ENCODE measurements at regions not wholly inside any gene's neighbourhood (a gene's known extent, or its start where the extent isn't known, plus 50 kb on each side); places are given as distances from the start of the nearest gene placed in this dataset.

GRCh38 chr3:135788146-135788545 lies 177.4 kb upstream of the PPP2R3A start (continued):
- TF ChIP-seq FOXP4 (CRISPR knock-in tag; IDR thresholded peaks at IDR 0.05; ENCODE audit: borderline replicate concordance) (no peak), ESRRA (IDR thresholded peaks at IDR 0.05; ENCODE audit: borderline replicate concordance, low read depth) (no peak), PPARD (CRISPR knock-in tag; IDR thresholded peaks at IDR 0.05) (no peak), SNIP1 (IDR thresholded peaks at IDR 0.05; ENCODE audit: low read depth) (no peak), FOXJ3 (CRISPR knock-in tag; IDR thresholded peaks at IDR 0.05) (no peak), HEY1 (CRISPR knock-in tag; IDR thresholded peaks at IDR 0.05; ENCODE audit: borderline replicate concordance) (no peak), PKNOX1 (IDR thresholded peaks at IDR 0.05) (no peak), ZNF217 (CRISPR knock-in tag; IDR thresholded peaks at IDR 0.05) (no peak), ZNF121 (CRISPR knock-in tag; conservative IDR thresholded peaks at IDR 0.05) (no peak)
- TF ChIP-seq, protein P1, sequence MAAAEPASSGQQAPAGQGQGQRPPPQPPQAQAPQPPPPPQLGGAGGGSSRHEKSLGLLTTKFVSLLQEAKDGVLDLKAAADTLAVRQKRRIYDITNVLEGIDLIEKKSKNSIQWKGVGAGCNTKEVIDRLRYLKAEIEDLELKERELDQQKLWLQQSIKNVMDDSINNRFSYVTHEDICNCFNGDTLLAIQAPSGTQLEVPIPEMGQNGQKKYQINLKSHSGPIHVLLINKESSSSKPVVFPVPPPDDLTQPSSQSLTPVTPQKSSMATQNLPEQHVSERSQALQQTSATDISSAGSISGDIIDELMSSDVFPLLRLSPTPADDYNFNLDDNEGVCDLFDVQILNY (CRISPR knock-in tag; IDR thresholded peaks at IDR 0.05) = no peak

Measured in K562 (cell line).